GM21390 (cell line): ENCODE measurements at regions not wholly inside any gene's neighbourhood (a gene's known extent, or its start where the extent isn't known, plus 50 kb on each side); places are given as distances from the start of the nearest gene placed in this dataset.
"Not testable (repeated sequence)": the region's sequence is repeated elsewhere in the genome, so short reads cannot be mapped to it uniquely, and the experiment has no call there.

ENCODE experiments used
- ATAC-seq: cut with Tn5 transposase; IDR thresholded peaks from one replicate; pipeline ENCODE4 v1.9.1; 2021; ENCODE audit not compliant: unreplicated experiment

DNA sequence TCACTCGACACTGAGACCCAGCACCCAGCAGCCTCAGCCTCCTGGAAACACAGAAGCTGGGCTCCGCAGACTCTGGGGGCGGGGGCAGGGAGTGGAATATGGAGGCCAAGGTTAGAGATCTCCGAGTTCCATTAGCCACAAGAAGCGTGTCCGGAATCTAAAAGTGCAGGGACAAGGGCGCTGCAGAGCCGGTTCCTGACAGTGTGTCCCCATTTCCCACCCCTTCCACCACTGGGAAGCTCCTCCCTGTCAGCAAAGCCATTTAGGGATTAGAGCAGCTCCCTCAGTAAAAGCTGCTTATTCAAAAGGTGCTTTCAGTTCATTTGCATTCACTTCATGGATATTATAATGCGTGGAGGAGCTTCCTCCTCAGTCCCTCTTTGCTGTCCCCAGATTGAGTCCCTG is 74.1 kb upstream of the HSPA9 start:
- no peak for ATAC-seq

- no peak for ATAC-seq
Observed at GRCh38 chr5:138648841-138649240, 73.6 kb upstream of the HSPA9 start.

DNA sequence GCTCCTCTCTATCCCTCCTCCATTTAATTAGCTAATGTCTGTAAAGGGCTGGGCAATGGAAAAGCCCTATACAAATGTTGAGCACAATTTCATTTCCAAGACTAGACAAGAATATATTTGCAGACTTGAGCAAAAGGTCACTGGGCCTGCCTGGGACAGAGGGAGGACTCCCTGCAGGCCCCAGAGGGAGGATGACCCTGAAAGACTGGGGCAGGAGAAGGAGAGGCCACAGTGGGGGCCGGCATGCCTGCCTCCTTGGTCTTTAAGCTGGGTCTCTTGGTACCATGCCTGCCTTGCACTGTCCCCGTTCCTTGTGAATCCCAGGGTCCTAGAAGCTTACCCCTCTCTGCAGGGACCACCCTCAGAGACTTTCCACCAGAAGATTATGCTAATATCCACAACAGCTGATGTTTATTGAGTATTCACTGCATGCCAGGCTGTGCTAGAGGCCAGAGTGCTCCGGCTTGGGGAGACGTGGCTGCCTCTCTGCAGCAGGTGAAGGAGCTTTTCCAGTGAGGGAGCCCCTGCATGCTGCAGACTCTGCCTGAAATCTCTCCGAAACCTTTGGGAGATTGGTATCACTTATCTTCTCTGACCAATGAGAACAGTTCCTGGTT is 72.7 kb upstream of the HSPA9 start:
- no peak for ATAC-seq

GRCh38 chr5:138647261-138647788 is 72.1 kb upstream of the HSPA9 start:
- no peak for ATAC-seq

- no peak for ATAC-seq
Observed at GRCh38 chr5:138646671-138647070, 71.5 kb upstream of the HSPA9 start.

DNA sequence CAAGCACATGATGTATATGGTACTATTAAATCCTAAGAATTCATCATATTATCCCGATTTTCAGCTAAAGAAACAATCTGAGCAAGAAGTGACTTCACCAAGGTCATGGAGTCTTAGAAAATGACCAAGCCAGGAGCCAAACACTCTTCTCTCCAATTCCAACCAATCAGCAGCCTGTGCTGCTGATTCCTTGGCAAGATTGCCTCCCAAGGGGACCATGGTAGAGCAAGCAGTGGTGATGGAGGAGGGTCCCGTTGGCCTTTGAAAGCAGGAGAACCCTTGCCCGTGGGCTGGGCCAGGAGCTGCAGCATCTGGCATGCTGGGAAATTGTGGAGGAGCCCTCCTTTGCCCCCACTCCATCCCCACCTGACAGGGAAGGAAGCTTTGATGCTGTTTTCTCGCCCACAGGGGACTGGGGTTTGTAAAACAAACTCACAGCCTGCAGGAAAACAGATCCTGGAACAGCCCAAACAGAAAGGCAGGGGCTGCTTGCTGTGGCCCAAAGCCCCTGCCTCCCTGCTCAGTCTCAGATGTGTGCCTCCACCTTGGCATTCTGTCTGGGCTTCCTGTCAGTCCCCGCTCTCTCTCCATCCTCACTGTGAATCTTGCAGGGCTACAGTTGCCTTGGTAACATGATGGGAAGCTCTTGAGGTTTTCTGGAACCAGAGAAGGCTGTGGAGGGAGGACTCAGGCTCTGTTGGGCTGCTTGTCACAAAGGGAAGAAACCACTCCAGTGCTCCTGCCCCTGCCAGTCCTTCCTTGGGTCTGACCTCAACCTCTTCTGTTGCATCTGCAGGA is 70.8 kb upstream of the HSPA9 start:
- ATAC-seq = no peak

DNA sequence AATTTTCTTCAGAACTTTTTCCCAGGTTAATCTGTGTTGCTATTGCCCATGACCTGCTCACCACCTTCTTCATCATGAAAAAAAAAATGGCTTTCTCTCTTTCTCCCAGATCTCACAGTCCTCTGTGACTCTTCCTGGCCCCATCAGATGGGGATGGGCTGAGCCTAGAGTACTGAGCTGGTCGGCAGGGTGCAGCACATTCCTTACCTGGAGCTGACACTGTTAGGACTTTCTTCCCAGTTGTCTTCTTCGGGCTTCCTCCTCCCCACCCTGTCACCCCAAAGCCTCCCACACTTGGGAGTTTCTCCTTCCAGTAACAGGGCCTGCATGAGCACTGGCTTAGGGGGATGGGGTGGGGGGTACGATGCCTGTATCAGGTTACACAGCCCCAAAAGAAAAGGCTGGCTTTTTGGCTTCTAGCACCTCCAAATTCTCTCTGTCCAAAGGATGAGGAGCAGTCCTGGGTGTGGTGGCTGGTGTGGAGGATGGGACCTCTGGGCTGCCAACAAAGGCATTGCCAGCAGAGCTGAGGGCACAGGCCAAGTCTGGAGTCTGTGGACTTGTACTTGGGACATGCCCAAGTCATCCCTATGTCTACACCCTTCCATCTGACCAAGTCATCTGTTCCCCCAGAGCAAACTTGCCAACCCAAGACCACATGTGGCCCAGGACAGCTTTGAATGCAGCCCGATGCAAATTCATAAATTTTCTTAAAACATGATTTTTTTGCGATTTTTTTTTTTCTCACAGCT is 68.0 kb upstream of the HSPA9 start:
- no peak for ATAC-seq

DNA sequence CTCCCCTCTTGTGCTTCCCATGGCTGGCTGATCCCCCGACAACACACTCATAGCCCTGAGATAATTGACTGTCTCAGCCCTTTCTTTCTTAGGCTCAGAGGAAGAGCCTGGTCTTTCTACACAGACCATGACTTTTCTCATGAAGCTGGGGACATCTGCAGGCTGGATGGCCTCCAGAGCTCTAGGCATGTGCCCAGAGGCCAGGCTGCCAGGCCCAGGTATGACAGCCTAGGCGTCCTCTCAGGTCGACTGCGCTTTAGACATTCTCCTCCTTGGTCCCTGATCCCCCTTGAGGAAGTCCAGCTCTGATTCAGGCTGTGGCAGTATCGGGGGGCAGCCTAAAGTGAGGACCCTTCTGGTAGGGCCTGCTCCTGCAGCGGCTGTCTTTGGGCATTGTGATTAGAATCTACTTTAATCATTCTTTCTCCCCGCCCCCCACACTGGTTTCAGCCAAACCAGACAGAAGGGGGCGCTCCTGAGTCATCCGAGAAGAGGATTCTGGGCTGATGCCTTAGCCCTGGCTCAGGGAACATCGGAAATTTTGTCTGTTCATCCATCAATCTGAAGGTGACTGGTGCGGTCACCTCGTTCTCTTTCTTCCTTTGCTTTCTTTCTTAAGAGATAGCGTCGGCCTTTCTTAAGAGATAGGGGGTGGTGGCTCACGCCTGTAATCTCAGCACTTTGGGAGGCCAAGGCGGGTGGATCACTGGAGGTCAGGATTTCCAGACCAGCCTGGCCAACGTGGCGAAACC is 66.5 kb upstream of the HSPA9 start:
- ATAC-seq = no peak

DNA sequence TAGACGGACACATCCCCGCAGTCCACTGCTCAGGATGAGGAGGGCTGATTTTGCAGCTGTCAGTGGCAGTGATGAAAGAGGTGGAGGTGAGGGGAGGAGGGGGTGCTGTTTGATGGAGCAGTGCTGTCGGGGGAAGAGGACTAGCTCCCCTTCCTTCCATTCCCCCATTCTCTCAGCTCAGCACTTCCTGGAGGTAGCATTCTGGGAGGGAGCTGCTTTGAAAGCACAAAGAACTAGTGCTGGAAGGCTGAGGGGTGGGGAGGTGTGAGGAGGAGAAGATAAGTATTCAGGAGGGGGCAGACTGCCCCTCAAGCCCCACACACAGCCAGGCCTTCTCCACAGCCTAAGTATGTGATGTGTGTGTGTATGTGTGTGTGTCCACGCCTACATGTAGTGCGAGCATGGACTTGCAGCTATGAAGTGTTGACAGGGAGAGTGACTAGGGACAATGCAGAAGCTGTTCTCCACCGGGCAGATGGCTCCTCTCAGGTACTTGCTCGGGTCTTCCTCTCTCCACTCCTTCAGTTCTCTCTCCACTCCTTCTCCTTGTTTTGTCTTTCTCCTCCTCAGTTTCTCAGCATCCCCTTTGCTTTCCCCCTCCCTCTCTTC is 65.5 kb upstream of the HSPA9 start:
- no peak for ATAC-seq

DNA sequence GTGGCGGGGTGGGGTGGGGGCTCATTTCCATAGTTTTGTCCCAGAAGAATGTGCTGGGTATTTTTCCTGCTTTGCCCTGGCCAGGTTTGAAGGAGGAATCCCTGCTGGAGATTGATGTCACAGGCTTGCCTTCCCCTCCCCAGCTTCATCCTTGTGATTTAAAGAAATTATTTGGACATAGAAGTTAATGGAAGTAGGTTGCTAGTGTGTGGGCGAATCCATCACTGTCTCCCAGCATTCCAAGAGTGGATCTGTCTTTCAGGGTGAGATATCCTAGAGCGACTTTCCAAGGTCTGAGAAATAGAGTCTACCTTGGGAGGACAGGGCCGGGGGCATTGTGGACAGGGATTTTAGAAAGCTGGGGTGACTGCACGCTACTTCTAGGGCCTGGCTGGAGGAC is 64.9 kb upstream of the HSPA9 start:
- no peak for ATAC-seq

DNA sequence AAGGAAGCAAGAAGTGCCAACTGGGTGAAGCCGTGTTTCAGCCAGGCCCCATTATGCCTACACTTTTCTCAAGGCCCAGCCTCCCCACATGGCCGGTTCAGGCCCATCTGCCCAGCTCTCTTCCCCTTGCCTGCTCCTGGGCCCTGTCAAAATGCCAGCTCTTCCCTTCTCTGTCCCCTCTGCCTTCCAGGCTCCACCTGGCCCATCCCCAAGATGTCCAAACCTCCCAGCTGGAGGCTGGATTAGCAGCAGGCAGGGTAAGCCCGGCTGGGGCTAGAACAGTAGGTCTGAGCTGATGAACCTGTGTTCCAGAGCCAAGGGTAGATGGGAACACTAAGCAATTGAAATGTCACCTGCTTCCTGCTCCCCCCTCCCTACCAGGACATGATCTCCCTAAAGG is 64.1 kb upstream of the HSPA9 start:
- no peak for ATAC-seq

GRCh38 chr5:138637256-138637655 is 62.1 kb upstream of the HSPA9 start:
- ATAC-seq = no peak

- no peak for ATAC-seq
Observed at GRCh38 chr5:138636398-138636944, 61.3 kb upstream of the HSPA9 start.

DNA sequence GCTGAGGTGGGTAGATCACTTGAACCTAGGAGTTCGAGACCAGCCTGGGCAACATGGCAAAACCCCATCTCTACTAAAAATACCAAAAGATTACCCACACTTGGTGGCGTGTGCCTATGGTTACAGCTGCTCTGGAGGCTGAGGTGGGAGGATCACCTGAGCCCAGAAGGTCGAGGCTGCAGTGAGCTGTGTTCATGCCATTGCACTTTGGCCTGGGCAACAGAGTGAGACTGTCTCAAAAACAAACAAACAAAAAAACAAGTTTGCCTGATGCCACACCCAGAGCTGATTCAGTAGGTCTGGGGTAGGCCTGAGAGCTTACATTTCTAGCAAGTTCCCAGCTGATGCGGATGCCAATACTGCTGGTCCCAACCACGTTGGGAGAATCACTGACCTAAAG is 60.5 kb upstream of the HSPA9 start:
- ATAC-seq = no peak

DNA sequence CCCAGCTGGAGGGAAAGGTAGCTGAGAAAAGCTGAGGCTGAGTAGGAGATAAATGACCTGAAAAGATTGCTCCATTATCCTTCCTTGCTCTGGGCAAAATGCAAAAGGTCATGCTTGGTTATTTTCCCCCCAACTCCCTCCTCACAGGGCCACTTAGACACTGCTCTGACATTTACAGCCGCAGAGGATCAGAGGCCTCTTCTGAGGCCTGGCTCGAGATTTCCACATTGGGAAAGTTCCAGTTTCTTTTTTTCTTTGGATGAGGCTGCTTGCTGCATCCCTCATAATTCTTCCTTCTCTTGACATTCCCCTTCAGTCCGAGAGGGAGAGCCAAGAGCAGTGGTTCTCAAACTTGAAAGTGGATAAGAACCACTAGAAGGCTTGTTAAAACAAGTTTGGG is 60.1 kb upstream of the HSPA9 start:
- no peak for ATAC-seq

DNA sequence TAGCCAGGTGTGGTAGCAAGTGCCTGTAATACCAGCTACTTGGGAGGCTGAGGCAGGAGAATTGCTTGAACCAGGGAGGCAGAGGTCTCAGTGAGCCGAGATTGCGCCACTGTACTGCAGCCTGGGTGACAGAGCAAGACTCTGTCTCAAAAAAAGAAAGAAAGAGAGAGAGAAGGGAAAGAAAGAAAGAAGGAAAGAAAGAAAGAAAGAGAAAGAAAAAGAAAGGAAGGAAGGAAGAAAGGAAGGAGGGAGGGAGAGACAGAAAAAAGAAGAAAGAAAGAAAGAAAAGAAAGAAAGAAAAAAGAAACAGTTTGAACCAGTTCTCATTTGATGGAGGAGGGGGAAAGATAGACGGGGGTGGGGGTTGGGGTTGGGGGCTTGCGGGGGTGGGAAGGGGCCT is 59.6 kb upstream of the HSPA9 start:
- ATAC-seq = not testable (repeated sequence)

DNA sequence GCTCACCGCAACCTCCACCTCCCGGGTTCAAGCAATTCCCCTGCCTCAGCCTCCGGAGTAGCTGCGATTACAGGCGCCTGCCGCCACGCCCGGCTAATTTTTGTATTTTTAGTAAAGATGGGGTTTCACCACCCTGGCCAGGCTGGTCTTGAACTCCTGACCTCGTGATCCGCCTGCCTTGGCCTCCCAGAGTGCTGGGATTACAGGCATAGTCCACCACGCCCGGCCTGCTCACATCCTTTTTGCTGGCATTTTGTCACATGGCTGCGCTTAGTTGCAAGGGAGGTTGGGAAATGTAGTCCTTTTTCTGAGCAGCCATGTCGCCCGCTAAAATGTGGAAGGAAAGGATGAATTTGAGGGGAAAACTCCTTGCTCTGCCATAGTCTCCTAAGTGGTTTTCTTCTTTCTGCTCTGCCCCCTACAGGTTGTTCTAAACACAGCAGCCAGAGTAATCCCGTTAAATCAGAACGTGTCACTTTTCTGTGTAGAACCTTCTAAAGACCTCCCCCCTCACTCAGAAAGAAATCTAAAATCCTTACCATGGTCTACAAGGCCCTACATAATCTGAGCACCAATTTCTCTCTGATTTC is 57.8 kb upstream of the HSPA9 start:
- ATAC-seq = no peak

DNA sequence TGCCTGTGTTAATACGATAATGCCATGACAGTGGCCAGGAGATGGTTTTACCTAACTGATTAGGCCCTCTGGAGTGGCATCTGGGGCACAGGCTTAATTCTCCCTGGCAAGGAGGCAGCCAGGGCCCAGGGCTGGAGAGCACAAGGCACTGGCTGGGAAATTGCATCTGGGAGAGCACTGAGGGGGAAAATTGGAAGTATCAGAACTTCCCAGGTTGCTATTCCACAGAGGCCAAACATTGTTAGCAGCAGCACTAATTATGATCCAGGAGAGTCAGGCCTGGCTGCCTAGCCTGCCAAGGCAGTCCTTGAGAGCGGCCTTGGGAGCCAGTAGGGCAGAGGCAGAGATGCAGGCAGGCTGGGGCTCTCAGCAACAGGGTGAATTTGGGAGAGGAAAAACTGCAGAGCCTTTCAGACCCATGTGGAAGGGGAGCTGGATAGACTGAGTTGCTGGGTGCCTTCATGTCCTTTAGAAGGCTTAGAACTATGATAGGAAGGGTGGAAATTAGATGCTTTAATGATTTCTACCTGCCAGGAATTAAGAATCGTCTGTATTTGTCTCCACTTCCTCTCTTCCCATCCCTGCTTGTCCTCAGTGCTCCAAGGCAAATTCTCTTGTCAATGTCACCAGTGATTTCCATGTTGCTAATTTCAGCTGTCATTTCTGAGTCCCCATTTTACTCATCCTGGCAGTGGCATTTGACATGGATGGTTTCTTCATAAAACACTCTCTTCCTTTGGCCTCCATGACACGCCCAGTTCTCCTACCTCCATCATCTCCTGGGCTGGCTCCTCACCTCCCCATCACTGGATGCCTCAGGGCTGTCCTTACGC is 56.1 kb upstream of the HSPA9 start:
- ATAC-seq = no peak

- no peak for ATAC-seq
Observed at GRCh38 chr5:138629392-138629791, 54.2 kb upstream of the HSPA9 start.
